ENCODE measurements at regions not wholly inside any gene's neighbourhood (a gene's known extent, or its start where the extent isn't known, plus 50 kb on each side); places are given as distances from the start of the nearest gene placed in this dataset.

- ATAC-seq (no peak), FAIRE-seq (no peak), DNase-seq (ENCODE audit: extremely low read depth in 1 of 4, low spot score in 3 of 4) (no peak)
- Histone ChIP-seq H3K27ac (ENCODE audit: extremely low read depth, low read depth, low read length) (no peak overlapping the region), H3K4me2 (ENCODE audit: insufficient read depth, low read length) (no peak overlapping the region), H3K9me3 (replicated peaks; ENCODE audit: control insufficient read depth, insufficient read depth, low read depth, low read length) (no peaks in the 10 kb centered on the region), H3K79me2 (ENCODE audit: control insufficient read depth, insufficient read depth, low read length) (no peaks in the 10 kb centered on the region), H3K27me3 (ENCODE audit: control insufficient read depth in 2 of 2, insufficient read depth in 2 of 2, low read length in 2 of 2) (no peaks in the 10 kb centered on the region), H3K9me1 (ENCODE audit: control insufficient read depth, insufficient read depth, low read length) (no peaks in the 10 kb centered on the region), H3K36me3 (ENCODE audit: control insufficient read depth, insufficient read depth, low read length) (no peaks in the 10 kb centered on the region), H4K20me1 (replicated peaks; ENCODE audit: control insufficient read depth, insufficient read depth, low read length) (no peaks in the 10 kb centered on the region), H3K4me3 (no peak overlapping the region), H3K9ac (ENCODE audit: insufficient read depth in 1 of 2, low read depth in 2 of 2, low read length in 2 of 2) (no peak overlapping the region), H2AFZ (ENCODE audit: low read depth, low read length) (no peak overlapping the region), H3K4me1 (replicated peaks in 1 of 2; ENCODE audit: control insufficient read depth in 2 of 2, insufficient read depth in 2 of 2, low read length in 2 of 2) (no peaks in the 10 kb centered on the region)
- ChIA-PET POLR2A (no interaction called here), CTCF (ENCODE audit: low intra/inter-chr PET ratio) (no interaction called here)
- WGBS (ENCODE audit: insufficient coverage, low coverage, missing lambda C conversion rate), result 0% methylated on average over 3 of the region's 3 CpGs
- TF ChIP-seq MECOM (CRISPR knock-in tag; IDR thresholded peaks at IDR 0.05), result no peak
- TF ChIP-seq THAP7 (CRISPR knock-in tag; IDR thresholded peaks at IDR 0.05), result no peak
- no peak for TF ChIP-seq TGIF2 (CRISPR knock-in tag; IDR thresholded peaks at IDR 0.05)
- no peak for TF ChIP-seq EGR1 (conservative IDR thresholded peaks at IDR 0.05)
- TF ChIP-seq SNAPC5 (CRISPR knock-in tag; IDR thresholded peaks at IDR 0.05), result no peak
- no peak for TF ChIP-seq BCL6 (CRISPR knock-in tag; IDR thresholded peaks at IDR 0.05)
- no peak for TF ChIP-seq HDAC6 (IDR thresholded peaks at IDR 0.05; ENCODE audit: low read depth, low read length)
- no peak for TF ChIP-seq KLF10 (CRISPR knock-in tag; IDR thresholded peaks at IDR 0.05)
- no peak for TF ChIP-seq NR1H2 (CRISPR knock-in tag; IDR thresholded peaks at IDR 0.05)
- no peak for TF ChIP-seq KLF6 (CRISPR knock-in tag; IDR thresholded peaks at IDR 0.05; ENCODE audit: borderline replicate concordance)
- no peak for TF ChIP-seq TBP (optimal IDR thresholded peaks at IDR 0.05; ENCODE audit: low read depth, low read length)
- no peak for TF ChIP-seq CHD1 (IDR thresholded peaks at IDR 0.05; ENCODE audit: low read length)
- TF ChIP-seq TAL1 (IDR thresholded peaks at IDR 0.05), result no peak
- in situ Hi-C loops (cut with MboI), result no loop called here
- no TSS peak for BruUV-seq (replicated peaks)
- intact Hi-C loops (cut with micrococcal nuclease), result no loop called here
Observed at GRCh38 chr9:80326105-80326504, 754.3 kb downstream of the TLE4 start.
